Lung microvascular endothelial cell (primary cell): ENCODE measurements at regions not wholly inside any gene's neighbourhood (a gene's known extent, or its start where the extent isn't known, plus 50 kb on each side); places are given as distances from the start of the nearest gene placed in this dataset.

Source experiments
- DNase-seq, 2 donors: peaks; one replicate each; pipeline versions ENCODE4 v3.0.0 to v3.0.0-alpha.2; 2010; ENCODE audit warnings: low read depth in 2 of 2

GRCh38 chr6:16857969-16858592 lies 96.8 kb upstream of the ATXN1 start:
- DNase-seq, result no peak

- DNase-seq, result no peak
These were observed 94.2 kb upstream of the ATXN1 start for GRCh38 chr6:16855460-16855859.

- DNase-seq, result no peak
These were observed 93.7 kb upstream of the ATXN1 start for GRCh38 chr6:16854986-16855385.

- DNase-seq, result no peak
These were observed 91.4 kb upstream of the ATXN1 start for GRCh38 chr6:16852671-16853070.

GRCh38 chr6:16851758-16852157 lies 90.5 kb upstream of the ATXN1 start:
- peak in 1 of 2 donors; percentile 30 for DNase-seq

- peak in 1 of 2 donors; percentile 56 for DNase-seq
These were observed 89.8 kb upstream of the ATXN1 start for GRCh38 chr6:16851044-16851540.

- DNase-seq, result no peak
These were observed 89.4 kb upstream of the ATXN1 start for GRCh38 chr6:16850681-16851026.

GRCh38 chr6:16849988-16850680 lies 88.9 kb upstream of the ATXN1 start:
- no peak for DNase-seq

GRCh38 chr6:16849280-16849987 lies 88.2 kb upstream of the ATXN1 start:
- DNase-seq, result no peak

- no peak for DNase-seq
These were observed 85.1 kb upstream of the ATXN1 start for GRCh38 chr6:16846399-16846778.

GRCh38 chr6:16844183-16844582 lies 82.9 kb upstream of the ATXN1 start:
- no peak for DNase-seq

GRCh38 chr6:16842676-16843075 lies 81.4 kb upstream of the ATXN1 start:
- DNase-seq, result no peak

GRCh38 chr6:16841241-16841640 lies 80.0 kb upstream of the ATXN1 start:
- DNase-seq, result no peak

GRCh38 chr6:16840725-16841124 lies 79.5 kb upstream of the ATXN1 start:
- no peak for DNase-seq

GRCh38 chr6:16840291-16840690 lies 79.0 kb upstream of the ATXN1 start:
- no peak for DNase-seq

- DNase-seq, result no peak
These were observed 78.4 kb upstream of the ATXN1 start for GRCh38 chr6:16839631-16840179.

- no peak for DNase-seq
These were observed 76.1 kb upstream of the ATXN1 start for GRCh38 chr6:16837217-16837972.

- DNase-seq, result no peak
These were observed 75.1 kb upstream of the ATXN1 start for GRCh38 chr6:16836144-16836981.

GRCh38 chr6:16834242-16834641 lies 73.0 kb upstream of the ATXN1 start:
- no peak for DNase-seq

- no peak for DNase-seq
These were observed 71.5 kb upstream of the ATXN1 start for GRCh38 chr6:16832721-16833120.

GRCh38 chr6:16832043-16832567 lies 70.8 kb upstream of the ATXN1 start:
- DNase-seq, result no peak
